ENCODE measurements at regions not wholly inside any gene's neighbourhood (a gene's known extent, or its start where the extent isn't known, plus 50 kb on each side); places are given as distances from the start of the nearest gene placed in this dataset.

GRCh38 chr1:208850442-208850841, 606.3 kb upstream of the PLXNA2 start:
- no peaks in the 10 kb centered on the region for H3K4me1 ChIP-seq (ENCODE audit: control insufficient read depth, insufficient read depth, low read length)
- DNase-seq (ENCODE audit: low read depth, low spot score): no peak
- no CpG with 5 or more reads among the region's 5 CpGs for WGBS (ENCODE audit: insufficient coverage, insufficient read length)
- no peaks in the 10 kb centered on the region for H3K36me3 ChIP-seq (ENCODE audit: control insufficient read depth, insufficient read depth, low read length)
- H3K9me3 ChIP-seq (ENCODE audit: control insufficient read depth, insufficient read depth, low read length): no peaks in the 10 kb centered on the region
- H3K4me3 ChIP-seq (ENCODE audit: low read length): no peak overlapping the region
- H3K27ac ChIP-seq (ENCODE audit: low read length): no peak overlapping the region
- no peaks in the 10 kb centered on the region for H3K27me3 ChIP-seq (ENCODE audit: control insufficient read depth, insufficient read depth, low read length)

GRCh38 chr1:208851366-208851765, 607.2 kb upstream of the PLXNA2 start:
- Histone ChIP-seq H3K9me3 (ENCODE audit: control insufficient read depth, insufficient read depth, low read length) (no peaks in the 10 kb centered on the region), H3K4me3 (ENCODE audit: low read length) (no peak overlapping the region), H3K27ac (ENCODE audit: low read length) (no peak overlapping the region), H3K27me3 (ENCODE audit: control insufficient read depth, insufficient read depth, low read length) (no peaks in the 10 kb centered on the region), H3K4me1 (ENCODE audit: control insufficient read depth, insufficient read depth, low read length) (no peaks in the 10 kb centered on the region), H3K36me3 (ENCODE audit: control insufficient read depth, insufficient read depth, low read length) (no peaks in the 10 kb centered on the region)
- WGBS (ENCODE audit: insufficient coverage, insufficient read length): no CpG with 5 or more reads among the region's 2 CpGs
- no peak for DNase-seq (ENCODE audit: low read depth, low spot score)

- Histone ChIP-seq H3K9me3 (ENCODE audit: control insufficient read depth, insufficient read depth, low read length) (no peaks in the 10 kb centered on the region), H3K36me3 (ENCODE audit: control insufficient read depth, insufficient read depth, low read length) (no peaks in the 10 kb centered on the region), H3K27ac (ENCODE audit: low read length) (no peak overlapping the region), H3K4me1 (ENCODE audit: control insufficient read depth, insufficient read depth, low read length) (no peaks in the 10 kb centered on the region), H3K4me3 (ENCODE audit: low read length) (no peak overlapping the region), H3K27me3 (ENCODE audit: control insufficient read depth, insufficient read depth, low read length) (no peaks in the 10 kb centered on the region)
- no peak for DNase-seq (ENCODE audit: low read depth, low spot score)
- no CpG with 5 or more reads among the region's 3 CpGs for WGBS (ENCODE audit: insufficient coverage, insufficient read length)
Observed at GRCh38 chr1:208852911-208853310, 608.7 kb upstream of the PLXNA2 start.

GRCh38 chr1:208855403-208855802, 611.2 kb upstream of the PLXNA2 start:
- WGBS (ENCODE audit: insufficient coverage, insufficient read length): no CpG with 5 or more reads among the region's 1 CpG
- no peaks in the 10 kb centered on the region for H3K4me1 ChIP-seq (ENCODE audit: control insufficient read depth, insufficient read depth, low read length)
- H3K27ac ChIP-seq (ENCODE audit: low read length): no peak overlapping the region
- no peak overlapping the region for H3K4me3 ChIP-seq (ENCODE audit: low read length)
- H3K9me3 ChIP-seq (ENCODE audit: control insufficient read depth, insufficient read depth, low read length): no peaks in the 10 kb centered on the region
- H3K27me3 ChIP-seq (ENCODE audit: control insufficient read depth, insufficient read depth, low read length): no peaks in the 10 kb centered on the region
- DNase-seq (ENCODE audit: low read depth, low spot score): no peak
- no peaks in the 10 kb centered on the region for H3K36me3 ChIP-seq (ENCODE audit: control insufficient read depth, insufficient read depth, low read length)

- H3K9me3 ChIP-seq (ENCODE audit: control insufficient read depth, insufficient read depth, low read length): no peaks in the 10 kb centered on the region
- H3K4me1 ChIP-seq (ENCODE audit: control insufficient read depth, insufficient read depth, low read length): no peaks in the 10 kb centered on the region
- DNase-seq (ENCODE audit: low read depth, low spot score): no peak
- H3K27ac ChIP-seq (ENCODE audit: low read length): no peak overlapping the region
- H3K27me3 ChIP-seq (ENCODE audit: control insufficient read depth, insufficient read depth, low read length): no peaks in the 10 kb centered on the region
- no peaks in the 10 kb centered on the region for H3K36me3 ChIP-seq (ENCODE audit: control insufficient read depth, insufficient read depth, low read length)
- WGBS (ENCODE audit: insufficient coverage, insufficient read length): no CpG with 5 or more reads among the region's 2 CpGs
- H3K4me3 ChIP-seq (ENCODE audit: low read length): no peak overlapping the region
Observed at GRCh38 chr1:208857465-208857864, 613.3 kb upstream of the PLXNA2 start.

GRCh38 chr1:208858738-208859137, 614.6 kb upstream of the PLXNA2 start:
- 100% methylated on average over 1 of the region's 5 CpGs for WGBS (ENCODE audit: insufficient coverage, insufficient read length)
- no peak overlapping the region for H3K27ac ChIP-seq (ENCODE audit: low read length)
- H3K4me3 ChIP-seq (ENCODE audit: low read length): no peak overlapping the region
- H3K4me1 ChIP-seq (ENCODE audit: control insufficient read depth, insufficient read depth, low read length): no peaks in the 10 kb centered on the region
- H3K9me3 ChIP-seq (ENCODE audit: control insufficient read depth, insufficient read depth, low read length): no peaks in the 10 kb centered on the region
- no peak for DNase-seq (ENCODE audit: low read depth, low spot score)
- no peaks in the 10 kb centered on the region for H3K36me3 ChIP-seq (ENCODE audit: control insufficient read depth, insufficient read depth, low read length)
- H3K27me3 ChIP-seq (ENCODE audit: control insufficient read depth, insufficient read depth, low read length): no peaks in the 10 kb centered on the region

GRCh38 chr1:208864366-208864965, 620.3 kb upstream of the PLXNA2 start:
- Histone ChIP-seq H3K27me3 (ENCODE audit: control insufficient read depth, insufficient read depth, low read length) (no peaks in the 10 kb centered on the region), H3K4me3 (ENCODE audit: low read length) (no peak overlapping the region), H3K9me3 (ENCODE audit: control insufficient read depth, insufficient read depth, low read length) (no peaks in the 10 kb centered on the region), H3K27ac (ENCODE audit: low read length) (no peak overlapping the region), H3K4me1 (ENCODE audit: control insufficient read depth, insufficient read depth, low read length) (no peaks in the 10 kb centered on the region), H3K36me3 (ENCODE audit: control insufficient read depth, insufficient read depth, low read length) (no peaks in the 10 kb centered on the region)
- WGBS (ENCODE audit: insufficient coverage, insufficient read length): no CpG with 5 or more reads among the region's 1 CpG
- no peak for DNase-seq (ENCODE audit: low read depth, low spot score)

- no peaks in the 10 kb centered on the region for H3K9me3 ChIP-seq (ENCODE audit: control insufficient read depth, insufficient read depth, low read length)
- WGBS (ENCODE audit: insufficient coverage, insufficient read length): no CpG with 5 or more reads among the region's 3 CpGs
- no peak for DNase-seq (ENCODE audit: low read depth, low spot score)
Observed at GRCh38 chr1:208866386-208866955, 622.3 kb upstream of the PLXNA2 start.

GRCh38 chr1:208868554-208868953, 624.4 kb upstream of the PLXNA2 start:
- H3K4me3 ChIP-seq (ENCODE audit: low read length): no peak overlapping the region
- no peaks in the 10 kb centered on the region for H3K27me3 ChIP-seq (ENCODE audit: control insufficient read depth, insufficient read depth, low read length)
- no peaks in the 10 kb centered on the region for H3K36me3 ChIP-seq (ENCODE audit: control insufficient read depth, insufficient read depth, low read length)
- WGBS (ENCODE audit: insufficient coverage, insufficient read length): no CpG with 5 or more reads among the region's 2 CpGs
- no peak overlapping the region for H3K27ac ChIP-seq (ENCODE audit: low read length)
- no peaks in the 10 kb centered on the region for H3K9me3 ChIP-seq (ENCODE audit: control insufficient read depth, insufficient read depth, low read length)
- DNase-seq (ENCODE audit: low read depth, low spot score): no peak
- H3K4me1 ChIP-seq (ENCODE audit: control insufficient read depth, insufficient read depth, low read length): no peaks in the 10 kb centered on the region

More at GRCh38 chr1:208866386-208866955, 622.3 kb upstream of the PLXNA2 start:
- no peaks in the 10 kb centered on the region for H3K27me3 ChIP-seq (ENCODE audit: control insufficient read depth, insufficient read depth, low read length)
- no peak overlapping the region for H3K4me3 ChIP-seq (ENCODE audit: low read length)
- H3K27ac ChIP-seq (ENCODE audit: low read length): no peak overlapping the region
- no peaks in the 10 kb centered on the region for H3K4me1 ChIP-seq (ENCODE audit: control insufficient read depth, insufficient read depth, low read length)
- H3K36me3 ChIP-seq (ENCODE audit: control insufficient read depth, insufficient read depth, low read length): no peaks in the 10 kb centered on the region

- H3K9me3 ChIP-seq (ENCODE audit: control insufficient read depth, insufficient read depth, low read length): no peaks in the 10 kb centered on the region
- DNase-seq (ENCODE audit: low read depth, low spot score): no peak
- no peaks in the 10 kb centered on the region for H3K36me3 ChIP-seq (ENCODE audit: control insufficient read depth, insufficient read depth, low read length)
- no CpG with 5 or more reads among the region's 1 CpG for WGBS (ENCODE audit: insufficient coverage, insufficient read length)
- H3K4me3 ChIP-seq (ENCODE audit: low read length): no peak overlapping the region
- no peak overlapping the region for H3K27ac ChIP-seq (ENCODE audit: low read length)
- H3K4me1 ChIP-seq (ENCODE audit: control insufficient read depth, insufficient read depth, low read length): no peaks in the 10 kb centered on the region
- no peaks in the 10 kb centered on the region for H3K27me3 ChIP-seq (ENCODE audit: control insufficient read depth, insufficient read depth, low read length)
Observed at GRCh38 chr1:208874915-208875314, 630.7 kb upstream of the PLXNA2 start.

- H3K36me3 ChIP-seq (ENCODE audit: control insufficient read depth, insufficient read depth, low read length): no peaks in the 10 kb centered on the region
- no peak overlapping the region for H3K27ac ChIP-seq (ENCODE audit: low read length)
- DNase-seq (ENCODE audit: low read depth, low spot score): no peak
- no peaks in the 10 kb centered on the region for H3K4me1 ChIP-seq (ENCODE audit: control insufficient read depth, insufficient read depth, low read length)
- H3K4me3 ChIP-seq (ENCODE audit: low read length): no peak overlapping the region
- H3K27me3 ChIP-seq (ENCODE audit: control insufficient read depth, insufficient read depth, low read length): no peaks in the 10 kb centered on the region
- H3K9me3 ChIP-seq (ENCODE audit: control insufficient read depth, insufficient read depth, low read length): no peaks in the 10 kb centered on the region
- WGBS (ENCODE audit: insufficient coverage, insufficient read length): no CpG with 5 or more reads among the region's 3 CpGs
Observed at GRCh38 chr1:208879022-208879421, 634.8 kb upstream of the PLXNA2 start.
